ENCODE measurements at regions not wholly inside any gene's neighbourhood (a gene's known extent, or its start where the extent isn't known, plus 50 kb on each side); places are given as distances from the start of the nearest gene placed in this dataset.

- Mint-ChIP-seq H3K27ac (no peak overlapping the region), H3K36me3 (ENCODE audit: insufficient read depth) (no peaks in the 10 kb centered on the region), H3K9me3 (ENCODE audit: low read depth) (peaks cover 12% of the 10 kb centered on the region), H3K4me3 (ENCODE audit: low read depth) (no peak overlapping the region), H3K27me3 (no peaks in the 10 kb centered on the region), H3K4me1 (ENCODE audit: low read depth) (peaks cover 5% of the 10 kb centered on the region)
- DNase-seq (ENCODE audit: low spot score, unreplicated experiment): no peak
- TF ChIP-seq CTCF (IDR thresholded peaks at IDR 0.05; ENCODE audit: unreplicated experiment): no peak
Observed at GRCh38 chrX:121114691-121115090, 67.3 kb downstream of the GLUD2 start.

- no peak for TF ChIP-seq CTCF (IDR thresholded peaks at IDR 0.05; ENCODE audit: unreplicated experiment)
- Mint-ChIP-seq H3K36me3 (ENCODE audit: insufficient read depth) (no peaks in the 10 kb centered on the region), H3K4me3 (ENCODE audit: low read depth) (no peak overlapping the region), H3K4me1 (ENCODE audit: low read depth) (peaks cover 5% of the 10 kb centered on the region), H3K27ac (no peak overlapping the region), H3K27me3 (no peaks in the 10 kb centered on the region), H3K9me3 (ENCODE audit: low read depth) (peaks cover 18% of the 10 kb centered on the region)
- no peak for DNase-seq (ENCODE audit: low spot score, unreplicated experiment)
Observed at GRCh38 chrX:121120690-121121605, 73.5 kb downstream of the GLUD2 start.

GRCh38 chrX:121122332-121122731 lies 74.9 kb downstream of the GLUD2 start:
- Mint-ChIP-seq H3K27me3 (no peaks in the 10 kb centered on the region), H3K4me1 (ENCODE audit: low read depth) (peaks cover 5% of the 10 kb centered on the region), H3K36me3 (ENCODE audit: insufficient read depth) (no peaks in the 10 kb centered on the region), H3K9me3 (ENCODE audit: low read depth) (peaks cover 21% of the 10 kb centered on the region), H3K27ac (no peak overlapping the region), H3K4me3 (ENCODE audit: low read depth) (no peak overlapping the region)
- DNase-seq (ENCODE audit: low spot score, unreplicated experiment): no peak
- no peak for TF ChIP-seq CTCF (IDR thresholded peaks at IDR 0.05; ENCODE audit: unreplicated experiment)

GRCh38 chrX:121128925-121129877 lies 81.8 kb downstream of the GLUD2 start:
- Mint-ChIP-seq H3K36me3 (ENCODE audit: insufficient read depth) (peaks cover 1% of the 10 kb centered on the region), H3K27me3 (no peaks in the 10 kb centered on the region), H3K4me1 (ENCODE audit: low read depth) (no peaks in the 10 kb centered on the region), H3K4me3 (ENCODE audit: low read depth) (no peak overlapping the region), H3K9me3 (ENCODE audit: low read depth) (peaks cover 12% of the 10 kb centered on the region), H3K27ac (no peak overlapping the region)
- DNase-seq (ENCODE audit: low spot score, unreplicated experiment): no peak
- no peak for TF ChIP-seq CTCF (IDR thresholded peaks at IDR 0.05; ENCODE audit: unreplicated experiment)

GRCh38 chrX:121132675-121133074 lies 85.3 kb downstream of the GLUD2 start:
- Mint-ChIP-seq H3K4me3 (ENCODE audit: low read depth) (no peak overlapping the region), H3K36me3 (ENCODE audit: insufficient read depth) (peaks cover 1% of the 10 kb centered on the region), H3K27ac (no peak overlapping the region), H3K27me3 (no peaks in the 10 kb centered on the region), H3K9me3 (ENCODE audit: low read depth) (peaks cover 19% of the 10 kb centered on the region), H3K4me1 (ENCODE audit: low read depth) (no peaks in the 10 kb centered on the region)
- no peak for DNase-seq (ENCODE audit: low spot score, unreplicated experiment)
- no peak for TF ChIP-seq CTCF (IDR thresholded peaks at IDR 0.05; ENCODE audit: unreplicated experiment)

All from progenitor cell of endocrine pancreas (in vitro differentiated cells).